Psoas muscle (tissue), 7 donors: ENCODE measurements at regions not wholly inside any gene's neighbourhood (a gene's known extent, or its start where the extent isn't known, plus 50 kb on each side); places are given as distances from the start of the nearest gene placed in this dataset.
"Not testable (repeated sequence)": the region's sequence is repeated elsewhere in the genome, so short reads cannot be mapped to it uniquely, and the experiment has no call there.

Experiments
- ATAC-seq, 4 donors: fragments of 200-7000 bp; cut with Tn5 transposase; one replicate each; pipeline ENCODE4 v1.9.1; 2020; ENCODE audit warnings: moderate library complexity in 3 of 4, mild to moderate bottlenecking in 2 of 4
- DNase-seq, 2 donors: peaks; one replicate each; pipeline ENCODE4 v3.0.0-alpha.2; 2020
- H3K27ac ChIP-seq: fragments of 200-600 bp; one replicate; pipeline ENCODE4 v1.8.0; 2022
- H3K27me3 ChIP-seq, 3 donors: fragments of 200-600 bp in 1 of 3; one replicate each; pipeline versions ENCODE4 v1.6.1 to v1.8.0; 2013 to 2022; ENCODE audit warnings: low read length in 2 of 3, mild to moderate bottlenecking in 2 of 3, moderate library complexity in 1 of 3; ENCODE audit not compliant: insufficient read depth in 3 of 3
- H3K36me3 ChIP-seq, 2 donors: fragments of 200-600 bp in 1 of 2; one replicate each; pipeline versions ENCODE4 v1.6.1 to v1.8.0; 2013 to 2022; ENCODE audit warnings: low read depth in 1 of 2, mild to moderate bottlenecking in 1 of 2, moderate library complexity in 1 of 2; ENCODE audit not compliant: insufficient read depth in 1 of 2
- H3K4me1 ChIP-seq: fragments of 200-600 bp; one replicate; pipeline ENCODE4 v1.8.0; 2022
- H3K4me3 ChIP-seq: fragments of 200-600 bp; one replicate; pipeline ENCODE4 v1.8.0; 2022; ENCODE audit warnings: mild to moderate bottlenecking
- H3K9me3 ChIP-seq: fragments of 200-600 bp; one replicate; pipeline ENCODE4 v1.8.0; 2022
- CTCF ChIP-seq: fragments of 200-600 bp; IDR thresholded peaks from one replicate; pipeline ENCODE4 v1.8.0; 2022; ENCODE audit warnings: antibody characterized with exemption
- WGBS, 3 donors: extraction: QIAGEN DNeasy Blood & Tissue Kit; methylation state at CpG; one replicate each; pipeline versions ENCODE4 v1.1.6 to v1.1.7; 2013; 5-methylcytosine and 5-hydroxymethylcytosine counted together
- intact Hi-C, 2 donors: fragments of 100-400 bp; cut with DNase I; formaldehyde crosslinking; loops; one replicate each; pipeline versions ENCODE4 v1.11.0 to v1.14.2; 2022
- donor health status: healthy with polysubstance abuse.
- donor health status: DM: no; HTN: no; CAD: no; lungs with moderate emphysema.
- donor health status: Bipolar disorder and iron deficiency.
- donor health status: healthy.
- donor health status: DM: yes; HTN: yes; CAD: no.
- donor health status: DM: no; HTN: no; CAD: no.
- donor health status: DM: yes; HTN: yes; CAD: no.

GRCh38 chr12:127153996-127154395, 1113.0 kb upstream of the TMEM132C start:
- WGBS, 3 donors = 83 to 87% (median 87%) methylated on average over 15 of the region's 15 CpGs
- H3K4me1 ChIP-seq = no peaks in the 10 kb centered on the region
- intact Hi-C loops = no loop called here
- no peak overlapping the region for H3K27ac ChIP-seq
- no peaks in the 10 kb centered on the region for H3K9me3 ChIP-seq
- DNase-seq (no peak), ATAC-seq (no peak)
- TF ChIP-seq CTCF = no peak
- H3K4me3 ChIP-seq = no peak overlapping the region
- no peaks in the 10 kb centered on the region for H3K36me3 ChIP-seq
- H3K27me3 ChIP-seq = no peaks in the 10 kb centered on the region

GRCh38 chr12:127154830-127155229, 1112.1 kb upstream of the TMEM132C start:
- H3K36me3 ChIP-seq, H3K4me3 ChIP-seq, H3K27me3 ChIP-seq, H3K9me3 ChIP-seq, H3K4me1 ChIP-seq, DNase-seq, intact Hi-C loops, ATAC-seq, H3K27ac ChIP-seq: not testable (repeated sequence)
- 96 to 98% (median 97%) methylated on average over 1 of the region's 1 CpG for WGBS, 3 donors

GRCh38 chr12:127155935-127156619, 1110.9 kb upstream of the TMEM132C start:
- not testable (repeated sequence) for H3K27me3 ChIP-seq
- WGBS, 3 donors = 92 to 98% (median 93%) methylated on average over 5 of the region's 5 CpGs

GRCh38 chr12:127157501-127158366, 1109.2 kb upstream of the TMEM132C start:
- H3K27ac ChIP-seq, ATAC-seq, H3K4me3 ChIP-seq, H3K9me3 ChIP-seq, H3K27me3 ChIP-seq, intact Hi-C loops, DNase-seq, H3K4me1 ChIP-seq, H3K36me3 ChIP-seq: not testable (repeated sequence)
- WGBS, 3 donors = 86 to 90% (median 90%) methylated on average over 8 of the region's 8 CpGs

More at GRCh38 chr12:127155935-127156619, 1110.9 kb upstream of the TMEM132C start:
- H3K4me1 ChIP-seq, H3K36me3 ChIP-seq, H3K9me3 ChIP-seq, ATAC-seq, H3K27ac ChIP-seq, intact Hi-C loops, H3K4me3 ChIP-seq, DNase-seq: not testable (repeated sequence)

- 63 to 82% (median 64%) methylated on average over 4 of the region's 4 CpGs for WGBS, 3 donors
- TF ChIP-seq CTCF = no peak
- no peaks in the 10 kb centered on the region for H3K27me3 ChIP-seq
- DNase-seq = no peak
- no peaks in the 10 kb centered on the region for H3K9me3 ChIP-seq
- no peak for ATAC-seq
- H3K36me3 ChIP-seq = no peaks in the 10 kb centered on the region
- no peak overlapping the region for H3K27ac ChIP-seq
- no peaks in the 10 kb centered on the region for H3K4me1 ChIP-seq
- intact Hi-C loops = no loop called here
- H3K4me3 ChIP-seq = no peak overlapping the region
These were observed 1108.4 kb upstream of the TMEM132C start for GRCh38 chr12:127158385-127159061.

GRCh38 chr12:127161466-127161865, 1105.5 kb upstream of the TMEM132C start:
- no peak for TF ChIP-seq CTCF
- ATAC-seq = no peak
- intact Hi-C loops = no loop called here

More at GRCh38 chr12:127161466-127161865, 1105.5 kb upstream of the TMEM132C start:
- whole genome bisulfite sequencing, 3 donors = 81 to 93% (median 91%) methylated on average over 2 of the region's 2 CpGs
- Histone ChIP-seq H3K27ac (no peak overlapping the region), H3K9me3 (no peaks in the 10 kb centered on the region), H3K4me1 (no peaks in the 10 kb centered on the region), H3K27me3 (peaks cover 0 to 7% (median 0%) of the 10 kb centered on the region in 3 donors), H3K36me3 (no peaks in the 10 kb centered on the region), H3K4me3 (no peak overlapping the region)
- no peak for DNase-seq
